ENCODE measurements at regions not wholly inside any gene's neighbourhood (a gene's known extent, or its start where the extent isn't known, plus 50 kb on each side); places are given as distances from the start of the nearest gene placed in this dataset.

GRCh38 chr17:13721705-13722104 lies 120.0 kb upstream of the HS3ST3A1 start:
- no peak for TF ChIP-seq CTCF (IDR thresholded peaks at IDR 0.05)
- TF ChIP-seq POLR2A (IDR thresholded peaks at IDR 0.05), result no peak
